WI38 (cell line): ENCODE measurements at regions not wholly inside any gene's neighbourhood (a gene's known extent, or its start where the extent isn't known, plus 50 kb on each side); places are given as distances from the start of the nearest gene placed in this dataset.

Experiments
- H3K4me3 ChIP-seq: 2 replicates; pipeline ENCODE4 v1.5.1; 2011; ENCODE audit warnings: low read depth, mild to moderate bottlenecking, control low read depth, low read length
- CTCF ChIP-seq: IDR thresholded peaks from 2 replicates; pipeline ENCODE4 v1.5.1; 2012; ENCODE audit warnings: low read depth, mild to moderate bottlenecking, control low read depth, low read length

GRCh38 chr18:40904295-40904694, 1050.7 kb upstream of the PIK3C3 start:
- H3K4me3 ChIP-seq: no peak overlapping the region
- TF ChIP-seq CTCF: no peak

- no peak overlapping the region for H3K4me3 ChIP-seq
- TF ChIP-seq CTCF: no peak
Observed at GRCh38 chr18:40902436-40902835, 1052.6 kb upstream of the PIK3C3 start.

GRCh38 chr18:40897884-40898283, 1057.2 kb upstream of the PIK3C3 start:
- TF ChIP-seq CTCF: no peak
- H3K4me3 ChIP-seq: no peak overlapping the region

GRCh38 chr18:40883271-40883670, 1071.8 kb upstream of the PIK3C3 start:
- no peak overlapping the region for H3K4me3 ChIP-seq
- TF ChIP-seq CTCF: no peak

GRCh38 chr18:40882468-40882867, 1072.6 kb upstream of the PIK3C3 start:
- no peak overlapping the region for H3K4me3 ChIP-seq
- TF ChIP-seq CTCF: no peak

GRCh38 chr18:40878371-40878770, 1076.7 kb upstream of the PIK3C3 start:
- no peak overlapping the region for H3K4me3 ChIP-seq
- TF ChIP-seq CTCF: no peak

- no peak overlapping the region for H3K4me3 ChIP-seq
- TF ChIP-seq CTCF: no peak
Observed at GRCh38 chr18:40877096-40877495, 1077.9 kb upstream of the PIK3C3 start.
